ENCODE measurements at regions not wholly inside any gene's neighbourhood (a gene's known extent, or its start where the extent isn't known, plus 50 kb on each side); places are given as distances from the start of the nearest gene placed in this dataset.

- no peaks in the 10 kb centered on the region for H3K4me1 ChIP-seq (ENCODE audit: control insufficient read depth, extremely low read depth, insufficient read depth, low read length)
- no peaks in the 10 kb centered on the region for H4K20me1 ChIP-seq (replicated peaks; ENCODE audit: control insufficient read depth, extremely low read depth, insufficient read depth, low read length)
- ChIA-PET CTCF (no interaction called here), POLR2A (no interaction called here)
- no peak overlapping the region for H3K27ac ChIP-seq (ENCODE audit: insufficient read depth, low read depth, low read length)
- H3K27me3 ChIP-seq (ENCODE audit: control insufficient read depth in 2 of 2, insufficient read depth in 2 of 2, low read length in 2 of 2): no peaks in the 10 kb centered on the region
- no peak overlapping the region for H3K4me2 ChIP-seq (ENCODE audit: insufficient read depth, low read length)
- intact Hi-C loops (cut with micrococcal nuclease) (no loop called here), dilution Hi-C loops (cut with MboI; ENCODE audit: extremely low pct_ligation_motif_present, low sequenced_read_pairs) (no loop called here)
- H3K4me3 ChIP-seq (replicated peaks in 1 of 3; ENCODE audit: insufficient read depth in 1 of 3, low read depth in 1 of 3, low read length in 3 of 3): no peak overlapping the region
- DNase-seq (ENCODE audit: low read depth, low spot score): no peak
- no peak for FAIRE-seq
- H3K9me1 ChIP-seq (replicated peaks; ENCODE audit: control insufficient read depth, extremely low read depth, insufficient read depth, low read length): no peaks in the 10 kb centered on the region
- no peak overlapping the region for H3K9ac ChIP-seq (replicated peaks; ENCODE audit: extremely low read depth, insufficient read depth, low read length)
- H2AFZ ChIP-seq (ENCODE audit: low read depth, low read length): no peak overlapping the region
- no peaks in the 10 kb centered on the region for H3K79me2 ChIP-seq (ENCODE audit: control insufficient read depth, insufficient read depth, low read length)
- no peaks in the 10 kb centered on the region for H3K36me3 ChIP-seq (ENCODE audit: control insufficient read depth in 2 of 2, extremely low read depth in 1 of 2, insufficient read depth in 2 of 2, low read length in 2 of 2)
- no peak for TF ChIP-seq MAX (IDR thresholded peaks at IDR 0.05; ENCODE audit: insufficient read depth, insufficient read length)
- no peak for TF ChIP-seq FOS (IDR thresholded peaks at IDR 0.05; ENCODE audit: borderline replicate concordance, insufficient read depth, low read length)
- TF ChIP-seq EZH2 (IDR thresholded peaks at IDR 0.05; ENCODE audit: borderline replicate concordance, low read depth, low read length, severe bottlenecking): no peak
- TF ChIP-seq POLR2A (IDR thresholded peaks at IDR 0.05; ENCODE audit: low read depth, low read length): no peak
- no peak for TF ChIP-seq MYC (IDR thresholded peaks at IDR 0.05; ENCODE audit: low read depth, low read length)
- TF ChIP-seq POLR2AphosphoS5 (IDR thresholded peaks at IDR 0.05; ENCODE audit: insufficient read depth, low read depth, low read length): no peak
- peaks cover 2% of the 10 kb centered on the region for H3K9me3 ChIP-seq (replicated peaks; ENCODE audit: control insufficient read depth, insufficient read depth, low read length)
- no TSS peak for BruUV-seq (replicated peaks)
These were observed 523.1 kb upstream of the HS6ST1 start for GRCh38 chr2:128841803-128842202.

GRCh38 chr2:128867311-128867710, 548.6 kb upstream of the HS6ST1 start:
- peaks cover 3% of the 10 kb centered on the region for H3K9me3 ChIP-seq (replicated peaks; ENCODE audit: control insufficient read depth, insufficient read depth, low read length)
- no peak for TF ChIP-seq FOS (IDR thresholded peaks at IDR 0.05; ENCODE audit: borderline replicate concordance, insufficient read depth, low read length)
- TF ChIP-seq JUN (IDR thresholded peaks at IDR 0.05; ENCODE audit: borderline replicate concordance, insufficient read depth, insufficient read length, low read depth): no peak
- no peak for TF ChIP-seq POLR2A (IDR thresholded peaks at IDR 0.05; ENCODE audit: low read depth, low read length)
- no peak for TF ChIP-seq CTCF (IDR thresholded peaks at IDR 0.05; ENCODE audit: extremely low read depth in 1 of 2, insufficient read depth in 1 of 2, low read depth in 1 of 2, low read length in 2 of 2)
- TF ChIP-seq POLR2AphosphoS5 (IDR thresholded peaks at IDR 0.05; ENCODE audit: insufficient read depth, low read depth, low read length): no peak
- CTCF ChIA-PET: no interaction called here
- H3K36me3 ChIP-seq (ENCODE audit: control insufficient read depth in 2 of 2, extremely low read depth in 1 of 2, insufficient read depth in 2 of 2, low read length in 2 of 2): no peaks in the 10 kb centered on the region
- H4K20me1 ChIP-seq (replicated peaks; ENCODE audit: control insufficient read depth, extremely low read depth, insufficient read depth, low read length): no peaks in the 10 kb centered on the region
- no peak overlapping the region for H2AFZ ChIP-seq (ENCODE audit: low read depth, low read length)
- intact Hi-C loops (cut with micrococcal nuclease) (no loop called here), dilution Hi-C loops (cut with MboI; ENCODE audit: extremely low pct_ligation_motif_present, low sequenced_read_pairs) (no loop called here)
- POLR2A ChIA-PET: no interaction called here
- H3K27me3 ChIP-seq (ENCODE audit: control insufficient read depth in 2 of 2, insufficient read depth in 2 of 2, low read length in 2 of 2): no peaks in the 10 kb centered on the region
- no peaks in the 10 kb centered on the region for H3K79me2 ChIP-seq (ENCODE audit: control insufficient read depth, insufficient read depth, low read length)
- H3K27ac ChIP-seq (ENCODE audit: insufficient read depth, low read depth, low read length): no peak overlapping the region
- FAIRE-seq: no peak
- no TSS peak for BruUV-seq (replicated peaks)
- H3K4me3 ChIP-seq (replicated peaks in 1 of 3; ENCODE audit: insufficient read depth in 1 of 3, low read depth in 1 of 3, low read length in 3 of 3): no peak overlapping the region
- no peaks in the 10 kb centered on the region for H3K9me1 ChIP-seq (replicated peaks; ENCODE audit: control insufficient read depth, extremely low read depth, insufficient read depth, low read length)
- H3K4me2 ChIP-seq (ENCODE audit: insufficient read depth, low read length): no peak overlapping the region
- no peak for DNase-seq (ENCODE audit: low read depth, low spot score)
- no peak overlapping the region for H3K9ac ChIP-seq (replicated peaks; ENCODE audit: extremely low read depth, insufficient read depth, low read length)
- H3K4me1 ChIP-seq (ENCODE audit: control insufficient read depth, extremely low read depth, insufficient read depth, low read length): no peaks in the 10 kb centered on the region
